ENCODE measurements at regions not wholly inside any gene's neighbourhood (a gene's known extent, or its start where the extent isn't known, plus 50 kb on each side); places are given as distances from the start of the nearest gene placed in this dataset.

- no peak for TF ChIP-seq ZNF70 (CRISPR knock-in tag; IDR thresholded peaks at IDR 0.05)
- no peak for TF ChIP-seq BACH2 (CRISPR knock-in tag; IDR thresholded peaks at IDR 0.05; ENCODE audit: borderline replicate concordance)
- no peak for TF ChIP-seq PATZ1 (CRISPR knock-in tag; IDR thresholded peaks at IDR 0.05; ENCODE audit: borderline replicate concordance)
- no peak for TF ChIP-seq RARB (CRISPR knock-in tag; IDR thresholded peaks at IDR 0.05)
- TF ChIP-seq ZFP3 (CRISPR knock-in tag; IDR thresholded peaks at IDR 0.05), result no peak
- TF ChIP-seq ZNF8 (CRISPR knock-in tag; IDR thresholded peaks at IDR 0.05), result no peak
- TF ChIP-seq SNAI2 (CRISPR knock-in tag; IDR thresholded peaks at IDR 0.05), result no peak
- no peak for TF ChIP-seq ZC3H10 (CRISPR knock-in tag; IDR thresholded peaks at IDR 0.05)
- TF ChIP-seq PPARA (CRISPR knock-in tag; IDR thresholded peaks at IDR 0.05; ENCODE audit: borderline replicate concordance), result no peak
- no peak for TF ChIP-seq ISL1 (CRISPR knock-in tag; IDR thresholded peaks at IDR 0.05)
- TF ChIP-seq ESRRG (CRISPR knock-in tag; IDR thresholded peaks at IDR 0.05), result no peak
- TF ChIP-seq TSHZ2 (CRISPR knock-in tag; IDR thresholded peaks at IDR 0.05), result no peak
- TF ChIP-seq ZFP30 (CRISPR knock-in tag; IDR thresholded peaks at IDR 0.05), result no peak
- no peak for TF ChIP-seq OSR1 (CRISPR knock-in tag; IDR thresholded peaks at IDR 0.05)
Measured at GRCh38 chr9:33731625-33732024, 63.7 kb upstream of the PRSS3 start.

Measured in SK-N-SH treated with all-trans-retinoic acid at 6 μM for 48 hours (cell line).